ENCODE measurements at regions not wholly inside any gene's neighbourhood (a gene's known extent, or its start where the extent isn't known, plus 50 kb on each side); places are given as distances from the start of the nearest gene placed in this dataset.

DNA sequence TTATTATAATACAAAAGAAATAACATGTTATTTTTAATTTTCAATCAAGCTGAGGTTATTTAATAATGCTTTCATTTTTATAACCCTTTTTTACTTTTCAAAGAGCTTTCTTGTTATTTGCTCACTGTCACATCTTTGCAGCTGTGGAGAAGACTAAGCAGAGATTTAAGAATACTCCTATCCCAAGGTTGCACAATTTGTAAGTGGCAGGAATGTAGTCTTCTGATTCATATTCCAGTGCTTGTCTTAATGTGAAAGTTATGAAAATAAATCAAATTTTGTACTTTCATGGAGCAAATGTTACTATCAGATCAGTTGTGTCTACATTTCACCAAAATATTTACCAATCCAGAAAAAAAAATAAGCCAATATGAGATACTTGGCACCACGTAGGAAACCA, 86.6 kb downstream of the DDIT4L start:
- no peak overlapping the region for H3K27ac ChIP-seq
- no peak for DNase-seq
- H3K9me3 ChIP-seq = no peaks in the 10 kb centered on the region
- 53 to 79% (median 65%) methylated on average over 1 of the region's 1 CpG for WGBS, 5 donors
- H3K4me1 ChIP-seq = no peaks in the 10 kb centered on the region
- H3K36me3 ChIP-seq = no peaks in the 10 kb centered on the region
- TF ChIP-seq POLR2A (IDR thresholded peaks at IDR 0.05) (no peak), EP300 (IDR thresholded peaks at IDR 0.05) (no peak), POLR2AphosphoS5 (IDR thresholded peaks at IDR 0.05) (no peak)
- TF ChIP-seq, protein P1, sequence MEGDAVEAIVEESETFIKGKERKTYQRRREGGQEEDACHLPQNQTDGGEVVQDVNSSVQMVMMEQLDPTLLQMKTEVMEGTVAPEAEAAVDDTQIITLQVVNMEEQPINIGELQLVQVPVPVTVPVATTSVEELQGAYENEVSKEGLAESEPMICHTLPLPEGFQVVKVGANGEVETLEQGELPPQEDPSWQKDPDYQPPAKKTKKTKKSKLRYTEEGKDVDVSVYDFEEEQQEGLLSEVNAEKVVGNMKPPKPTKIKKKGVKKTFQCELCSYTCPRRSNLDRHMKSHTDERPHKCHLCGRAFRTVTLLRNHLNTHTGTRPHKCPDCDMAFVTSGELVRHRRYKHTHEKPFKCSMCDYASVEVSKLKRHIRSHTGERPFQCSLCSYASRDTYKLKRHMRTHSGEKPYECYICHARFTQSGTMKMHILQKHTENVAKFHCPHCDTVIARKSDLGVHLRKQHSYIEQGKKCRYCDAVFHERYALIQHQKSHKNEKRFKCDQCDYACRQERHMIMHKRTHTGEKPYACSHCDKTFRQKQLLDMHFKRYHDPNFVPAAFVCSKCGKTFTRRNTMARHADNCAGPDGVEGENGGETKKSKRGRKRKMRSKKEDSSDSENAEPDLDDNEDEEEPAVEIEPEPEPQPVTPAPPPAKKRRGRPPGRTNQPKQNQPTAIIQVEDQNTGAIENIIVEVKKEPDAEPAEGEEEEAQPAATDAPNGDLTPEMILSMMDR (IDR thresholded peaks at IDR 0.05) = no peak
- intact Hi-C loops (cut with DNase I; ENCODE audit: low total_unique reads) = no loop called here
- H3K27me3 ChIP-seq = no peaks in the 10 kb centered on the region
- no peak overlapping the region for H3K4me3 ChIP-seq

DNA sequence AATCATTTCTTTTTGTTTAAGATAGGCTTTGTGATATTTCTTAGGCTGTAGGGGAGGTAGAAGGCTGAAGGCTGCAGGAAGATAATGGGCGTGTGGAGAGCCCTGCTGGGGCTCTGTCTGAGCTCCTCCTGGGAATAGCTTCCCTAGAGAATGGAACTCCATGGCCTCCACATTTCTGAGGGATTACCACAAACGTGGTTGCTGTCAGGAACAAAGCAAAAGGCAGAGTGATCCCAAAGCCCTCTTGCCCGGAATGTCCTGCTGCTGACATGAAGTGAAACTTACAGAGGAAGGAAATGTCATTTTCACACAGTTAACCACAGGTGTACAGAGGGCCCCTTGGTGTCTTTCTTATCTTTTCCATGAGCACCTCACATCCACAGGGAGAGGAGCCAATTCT, 89.3 kb downstream of the DDIT4L start:
- intact Hi-C loops (cut with DNase I; ENCODE audit: low total_unique reads) = no loop called here
- Histone ChIP-seq H3K4me3 (no peak overlapping the region), H3K4me1 (peaks cover 0 to 2% (median under 1%) of the 10 kb centered on the region in 4 donors), H3K36me3 (no peaks in the 10 kb centered on the region), H3K27me3 (no peaks in the 10 kb centered on the region), H3K9me3 (no peaks in the 10 kb centered on the region), H3K27ac (no peak overlapping the region)
- TF ChIP-seq, protein P1 (IDR thresholded peaks at IDR 0.05) = no peak
- TF ChIP-seq POLR2AphosphoS5 (IDR thresholded peaks at IDR 0.05) = no peak
- TF ChIP-seq EP300 (IDR thresholded peaks at IDR 0.05) = no peak
- TF ChIP-seq POLR2A (IDR thresholded peaks at IDR 0.05) = no peak
- 45 to 58% (median 52%) methylated on average over 3 of the region's 3 CpGs for WGBS, 5 donors
- DNase-seq = no peak

DNA sequence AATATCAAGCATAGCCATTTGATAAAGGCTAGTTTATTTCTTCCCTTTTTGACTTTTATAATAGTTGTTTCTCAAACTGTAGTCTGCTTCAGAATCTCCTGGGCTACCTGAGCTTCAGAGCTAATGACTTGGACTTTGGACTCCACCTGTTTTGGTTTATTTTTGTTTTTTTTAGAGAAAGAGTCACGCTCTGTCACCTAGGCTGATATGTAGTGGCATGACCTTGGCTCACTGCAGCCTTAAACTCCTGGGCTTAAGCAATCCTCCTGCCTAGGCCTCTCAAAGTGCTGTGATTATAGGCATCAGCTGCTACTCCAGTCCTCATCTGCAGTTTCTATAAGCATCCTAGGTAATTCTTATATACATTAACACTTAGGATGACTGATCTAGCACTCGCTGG, 90.5 kb downstream of the DDIT4L start:
- H3K36me3 ChIP-seq = no peaks in the 10 kb centered on the region
- no peak for TF ChIP-seq EP300 (IDR thresholded peaks at IDR 0.05)
- TF ChIP-seq POLR2A (IDR thresholded peaks at IDR 0.05) = no peak
- no peak for TF ChIP-seq POLR2AphosphoS5 (IDR thresholded peaks at IDR 0.05)
- TF ChIP-seq, protein P1 (IDR thresholded peaks at IDR 0.05) = no peak
- no peaks in the 10 kb centered on the region for H3K9me3 ChIP-seq
- no peak for DNase-seq
- intact Hi-C loops (cut with DNase I; ENCODE audit: low total_unique reads) = no loop called here
- no peak overlapping the region for H3K4me3 ChIP-seq
- H3K27me3 ChIP-seq = no peaks in the 10 kb centered on the region
- H3K4me1 ChIP-seq = peaks cover 0 to 8% (median 3%) of the 10 kb centered on the region in 4 donors
- 63 to 76% (median 74%) methylated on average over 2 of the region's 2 CpGs for WGBS, 5 donors
- H3K27ac ChIP-seq = no peak overlapping the region

DNA sequence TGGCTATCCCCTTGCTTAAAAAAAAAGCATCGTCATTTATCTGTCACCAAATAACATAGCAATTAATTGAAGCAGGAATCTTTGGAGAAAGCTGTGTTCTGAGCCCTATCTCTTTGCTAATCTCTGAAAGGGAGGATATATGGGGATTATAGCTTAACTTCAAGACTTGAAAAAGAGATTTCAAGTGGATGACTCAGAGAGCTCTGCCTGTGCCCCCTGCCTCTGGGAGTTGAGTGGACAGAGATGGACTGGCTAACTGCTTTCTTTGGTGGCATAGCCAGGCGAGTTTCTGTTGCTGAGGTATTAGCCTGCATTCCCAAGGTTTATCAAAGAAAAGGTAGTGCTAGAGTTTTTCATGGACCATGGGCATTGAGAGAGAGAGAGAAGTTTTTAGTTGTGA, 91.6 kb downstream of the DDIT4L start:
- no peak overlapping the region for H3K4me3 ChIP-seq
- WGBS, 5 donors = 74 to 87% (median 83%) methylated on average over 2 of the region's 2 CpGs
- H3K4me1 ChIP-seq = peaks cover 0 to 10% (median 5%) of the 10 kb centered on the region in 4 donors
- TF ChIP-seq POLR2AphosphoS5 (IDR thresholded peaks at IDR 0.05) = no peak
- TF ChIP-seq, protein P1 (IDR thresholded peaks at IDR 0.05) = no peak
- TF ChIP-seq POLR2A (IDR thresholded peaks at IDR 0.05) = no peak
- TF ChIP-seq EP300 (IDR thresholded peaks at IDR 0.05) = no peak
- no peaks in the 10 kb centered on the region for H3K9me3 ChIP-seq
- intact Hi-C loops (cut with DNase I; ENCODE audit: low total_unique reads) = no loop called here
- no peak for DNase-seq
- H3K27ac ChIP-seq = no peak overlapping the region
- no peaks in the 10 kb centered on the region for H3K27me3 ChIP-seq
- H3K36me3 ChIP-seq = no peaks in the 10 kb centered on the region
